PC-9 (cell line): ENCODE measurements at regions not wholly inside any gene's neighbourhood (a gene's known extent, or its start where the extent isn't known, plus 50 kb on each side); places are given as distances from the start of the nearest gene placed in this dataset.

ENCODE experiments used
- EZH2 ChIP-seq: fragments of 200-600 bp; sonication (generic); IDR thresholded peaks from 2 replicates; pipeline ENCODE4 v1.8.0; 2017; ENCODE audit warnings: antibody characterized with exemption, low read depth
- TF ChIP-seq, protein P1 (sequence below): fragments of 200-600 bp; sonication (generic); conservative IDR thresholded peaks from 2 replicates; pipeline ENCODE4 v1.6.1; 2017; ENCODE audit warnings: mixed run types, antibody characterized with exemption, mild to moderate bottlenecking, moderate library complexity

DNA sequence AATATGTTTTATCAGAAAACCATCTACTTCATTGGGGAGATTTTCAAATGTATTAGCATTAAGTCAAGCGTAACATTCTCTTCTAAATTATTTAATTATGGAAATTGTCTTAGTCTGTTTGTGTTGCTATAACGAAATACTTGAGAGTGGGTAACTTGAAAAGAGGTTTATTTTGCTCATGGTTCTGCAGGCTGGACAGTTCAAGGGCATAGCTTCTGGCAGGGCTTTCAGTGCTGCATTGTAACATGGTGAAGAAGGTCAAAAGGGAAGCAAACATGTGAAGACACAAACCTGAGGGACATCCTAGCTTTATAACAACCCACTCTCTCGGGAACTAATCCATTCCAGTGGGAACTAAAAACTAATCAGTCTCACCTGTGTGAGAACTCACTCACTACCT is 84.3 kb upstream of the TMPO start:
- TF ChIP-seq, protein P1, sequence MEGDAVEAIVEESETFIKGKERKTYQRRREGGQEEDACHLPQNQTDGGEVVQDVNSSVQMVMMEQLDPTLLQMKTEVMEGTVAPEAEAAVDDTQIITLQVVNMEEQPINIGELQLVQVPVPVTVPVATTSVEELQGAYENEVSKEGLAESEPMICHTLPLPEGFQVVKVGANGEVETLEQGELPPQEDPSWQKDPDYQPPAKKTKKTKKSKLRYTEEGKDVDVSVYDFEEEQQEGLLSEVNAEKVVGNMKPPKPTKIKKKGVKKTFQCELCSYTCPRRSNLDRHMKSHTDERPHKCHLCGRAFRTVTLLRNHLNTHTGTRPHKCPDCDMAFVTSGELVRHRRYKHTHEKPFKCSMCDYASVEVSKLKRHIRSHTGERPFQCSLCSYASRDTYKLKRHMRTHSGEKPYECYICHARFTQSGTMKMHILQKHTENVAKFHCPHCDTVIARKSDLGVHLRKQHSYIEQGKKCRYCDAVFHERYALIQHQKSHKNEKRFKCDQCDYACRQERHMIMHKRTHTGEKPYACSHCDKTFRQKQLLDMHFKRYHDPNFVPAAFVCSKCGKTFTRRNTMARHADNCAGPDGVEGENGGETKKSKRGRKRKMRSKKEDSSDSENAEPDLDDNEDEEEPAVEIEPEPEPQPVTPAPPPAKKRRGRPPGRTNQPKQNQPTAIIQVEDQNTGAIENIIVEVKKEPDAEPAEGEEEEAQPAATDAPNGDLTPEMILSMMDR: no peak
- no peak for TF ChIP-seq EZH2
